HK-2 (cell line): ENCODE measurements at regions not wholly inside any gene's neighbourhood (a gene's known extent, or its start where the extent isn't known, plus 50 kb on each side); places are given as distances from the start of the nearest gene placed in this dataset.
"Not testable (repeated sequence)": the region's sequence is repeated elsewhere in the genome, so short reads cannot be mapped to it uniquely, and the experiment has no call there.

Source experiments
- DNase-seq: peaks from one replicate; pipeline ENCODE4 v3.0.0-alpha.2; 2018; ENCODE audit not compliant: unreplicated experiment

DNA sequence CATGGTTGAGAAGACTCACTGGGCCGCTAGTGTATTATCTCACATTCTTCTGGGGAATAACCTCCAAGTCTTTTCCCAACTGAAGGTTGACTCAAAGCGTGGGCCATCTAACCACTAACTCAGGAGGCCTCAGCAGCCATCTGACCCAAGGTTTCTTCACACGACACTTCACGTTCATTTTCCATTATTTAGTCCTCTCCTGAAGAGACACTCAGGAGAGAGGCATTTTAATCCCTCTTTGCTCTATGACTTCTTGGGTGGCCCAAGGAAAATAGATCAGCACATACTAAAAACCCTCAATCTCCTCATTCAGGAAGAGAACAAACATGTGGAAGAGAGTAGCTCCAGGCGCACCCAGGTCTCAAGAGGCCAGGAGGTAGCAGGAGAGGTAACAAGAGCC is 252.8 kb upstream of the FOXF1 start:
- DNase-seq: no peak

DNA sequence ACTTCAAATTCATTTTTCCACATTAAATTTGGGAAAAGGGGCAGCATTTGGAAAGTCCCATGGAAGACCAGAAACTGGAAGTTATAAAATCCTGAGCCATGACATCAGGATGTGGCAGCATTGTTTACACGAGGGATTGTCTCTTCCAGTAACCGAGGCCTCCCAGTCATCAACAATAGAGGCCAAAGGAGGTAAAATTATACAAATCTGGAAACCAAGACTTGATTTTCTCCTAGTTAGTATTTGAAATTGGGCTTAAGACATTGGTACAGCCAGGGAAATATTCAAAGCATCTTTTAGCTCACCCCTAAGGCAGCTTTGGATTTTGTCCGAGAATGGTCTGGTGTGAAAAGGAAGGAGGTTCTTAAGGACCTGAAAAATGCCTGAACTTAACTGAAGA is 251.6 kb upstream of the FOXF1 start:
- no peak for DNase-seq

DNA sequence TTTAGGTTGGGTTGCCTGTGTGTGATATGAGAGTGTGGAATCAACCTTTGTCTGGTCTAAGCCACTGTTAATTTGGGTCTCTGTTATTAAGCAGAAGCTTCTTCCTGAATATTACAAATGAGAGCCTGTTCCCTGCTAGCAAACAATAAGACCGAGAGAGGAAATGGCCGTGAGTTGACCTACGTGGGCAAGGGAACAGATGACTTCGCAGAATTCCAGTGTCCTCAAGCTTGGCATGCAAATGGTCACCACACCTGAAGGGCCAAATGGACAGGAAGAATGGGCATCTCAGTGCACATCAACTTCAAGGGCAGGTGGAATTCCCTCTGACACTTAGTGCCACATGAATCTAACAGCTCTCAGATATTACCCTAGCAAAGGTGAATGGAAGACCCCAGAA is 250.8 kb upstream of the FOXF1 start:
- DNase-seq: no peak

DNA sequence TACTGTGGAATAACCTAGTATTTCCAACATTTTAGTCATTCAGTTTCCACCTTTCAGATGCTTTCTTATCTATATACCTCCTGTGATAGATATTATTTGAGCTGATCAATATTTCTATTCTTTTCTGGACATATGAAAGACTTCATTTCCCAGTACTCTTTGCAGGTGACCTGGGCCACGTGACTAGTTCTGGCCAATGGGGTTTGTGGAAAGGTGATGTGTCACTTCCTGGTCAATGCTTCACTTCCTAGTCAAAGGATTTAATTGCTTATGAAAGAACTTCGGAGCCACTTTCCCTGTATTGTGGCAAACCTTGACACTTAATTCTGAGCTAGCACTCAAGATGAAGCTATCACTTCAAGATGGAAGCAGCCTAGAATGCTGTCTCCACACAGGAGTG is 248.9 kb upstream of the FOXF1 start:
- DNase-seq: no peak

DNA sequence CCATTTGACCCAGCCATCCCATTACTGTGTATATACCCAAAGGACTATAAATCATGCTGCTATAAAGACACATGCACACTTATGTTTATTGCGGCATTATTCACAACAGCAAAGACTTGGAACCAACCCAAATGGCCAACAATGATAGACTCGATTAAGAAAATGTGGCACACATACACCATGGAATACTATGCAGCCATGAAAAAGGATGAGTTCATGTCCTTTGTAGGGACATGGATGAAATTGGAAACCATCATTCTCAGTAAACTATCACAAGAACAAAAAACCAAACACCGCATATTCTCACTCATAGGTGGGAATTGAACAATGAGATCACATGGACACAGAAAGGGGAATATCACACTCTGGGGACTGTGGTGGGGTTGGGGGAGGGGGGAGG is 242.7 kb upstream of the FOXF1 start:
- DNase-seq: not testable (repeated sequence)

DNA sequence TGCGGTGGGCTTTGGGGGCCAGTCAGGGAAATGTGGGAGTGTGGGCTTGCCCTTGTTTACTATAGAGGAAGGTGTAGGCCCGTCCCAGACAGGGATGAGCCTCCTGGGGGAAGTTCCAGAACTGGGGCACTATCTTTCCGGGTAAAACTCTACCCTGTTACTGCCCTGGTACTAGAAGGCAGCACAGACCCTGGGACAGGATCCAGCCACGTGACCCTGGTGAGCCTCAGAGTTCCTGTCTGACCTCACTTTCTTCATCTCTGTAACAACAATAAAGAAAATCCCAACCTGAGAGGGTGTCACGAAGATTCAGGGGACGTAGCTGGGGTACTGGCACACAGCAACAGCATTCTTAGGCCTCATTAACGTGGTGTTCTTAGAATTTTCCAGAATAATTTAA is 239.6 kb upstream of the FOXF1 start:
- DNase-seq: no peak

DNA sequence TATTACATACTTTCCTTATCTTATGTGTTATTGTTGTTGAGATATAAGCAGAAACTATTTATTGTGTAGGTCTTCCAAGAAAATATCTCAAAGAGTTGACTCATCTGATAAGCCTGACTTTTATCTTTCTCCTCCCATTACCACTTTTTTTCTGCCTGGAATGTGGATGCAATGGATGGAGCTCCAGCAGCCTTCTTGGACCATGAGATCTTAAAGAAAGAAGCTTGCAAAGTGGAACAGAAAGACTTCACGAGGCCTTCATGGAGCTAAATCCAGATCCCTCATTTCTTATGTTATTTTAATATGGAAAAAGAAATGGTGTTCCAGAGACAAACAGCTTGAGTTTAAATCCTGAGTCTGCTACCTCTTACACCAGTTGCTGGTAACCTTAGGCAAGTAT is 237.6 kb upstream of the FOXF1 start:
- no peak for DNase-seq

DNA sequence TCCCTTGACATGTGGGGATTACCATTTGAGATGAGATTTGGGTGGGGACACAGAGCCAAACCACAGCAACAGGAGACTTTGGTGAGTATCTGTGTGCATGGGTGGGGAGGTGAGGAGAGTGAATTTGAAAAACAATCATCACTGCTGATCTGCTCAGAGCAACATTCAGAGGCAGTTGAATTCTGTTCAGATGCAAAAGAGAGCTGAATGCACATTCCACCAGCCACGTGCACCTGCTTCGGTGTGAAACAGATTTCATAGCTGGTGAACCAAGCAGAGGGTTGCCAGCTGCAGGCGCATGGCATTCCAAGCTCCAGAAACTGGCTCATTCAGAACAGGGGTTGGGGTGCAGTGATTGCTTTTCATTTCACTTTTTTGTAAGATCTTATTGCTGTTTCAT is 233.1 kb upstream of the FOXF1 start:
- DNase-seq: no peak

DNA sequence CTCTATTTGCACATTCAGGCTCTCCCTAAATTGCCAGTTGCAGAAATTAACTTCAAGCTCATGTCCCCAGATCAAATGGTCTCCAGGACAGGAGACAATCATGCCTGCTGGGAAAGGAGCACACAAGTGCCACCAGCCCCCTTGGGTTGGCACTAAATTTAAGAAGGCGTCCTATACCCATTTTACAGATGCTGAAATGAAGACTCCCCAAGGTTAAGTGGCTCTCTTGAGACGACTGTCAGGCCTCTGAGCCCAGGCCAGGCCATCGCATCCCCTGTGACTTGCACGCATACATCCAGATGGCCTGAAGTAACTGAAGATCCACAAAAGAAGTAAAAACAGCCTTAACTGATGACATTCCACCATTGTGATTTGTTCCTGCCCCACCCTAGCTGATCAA is 232.5 kb upstream of the FOXF1 start:
- not testable (repeated sequence) for DNase-seq

DNA sequence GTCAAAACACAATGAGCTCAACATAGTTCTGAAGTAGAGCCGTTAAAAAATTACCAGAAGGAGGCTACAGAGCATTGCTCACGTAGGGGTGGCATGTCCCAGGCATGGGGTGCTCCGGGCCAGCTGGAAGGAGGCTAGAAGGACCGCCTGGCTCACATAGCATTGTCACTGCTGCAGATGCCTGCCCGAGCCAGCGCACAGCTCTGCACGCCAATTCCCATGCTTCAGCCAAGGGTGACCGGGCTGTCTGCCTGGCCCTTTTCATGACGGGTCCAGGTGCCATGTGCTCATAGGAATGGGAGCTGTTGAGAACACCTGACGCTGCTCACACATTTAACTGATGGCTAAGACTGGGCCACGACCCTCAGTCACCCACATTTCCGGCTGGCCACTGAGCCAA is 228.9 kb upstream of the FOXF1 start:
- no peak for DNase-seq

DNA sequence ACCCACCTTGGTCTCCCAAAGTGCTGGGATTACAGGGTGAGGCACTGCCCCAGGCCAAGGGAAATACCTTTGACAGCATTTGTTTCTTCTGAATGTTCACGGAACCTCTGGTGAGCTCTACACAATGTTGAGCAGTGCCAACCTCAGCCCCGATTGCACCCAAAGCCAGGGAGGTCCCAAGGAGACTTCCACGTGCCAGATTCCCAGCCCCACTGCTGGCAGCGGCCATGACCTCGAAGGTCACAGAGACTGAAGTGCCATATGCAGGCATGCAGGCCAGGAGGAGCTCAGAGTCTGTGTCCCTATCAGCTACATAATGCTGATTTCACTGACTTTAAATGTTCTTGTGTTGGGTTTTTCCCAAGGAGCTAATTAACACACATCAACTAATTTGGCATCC is 226.4 kb upstream of the FOXF1 start:
- DNase-seq: no peak

DNA sequence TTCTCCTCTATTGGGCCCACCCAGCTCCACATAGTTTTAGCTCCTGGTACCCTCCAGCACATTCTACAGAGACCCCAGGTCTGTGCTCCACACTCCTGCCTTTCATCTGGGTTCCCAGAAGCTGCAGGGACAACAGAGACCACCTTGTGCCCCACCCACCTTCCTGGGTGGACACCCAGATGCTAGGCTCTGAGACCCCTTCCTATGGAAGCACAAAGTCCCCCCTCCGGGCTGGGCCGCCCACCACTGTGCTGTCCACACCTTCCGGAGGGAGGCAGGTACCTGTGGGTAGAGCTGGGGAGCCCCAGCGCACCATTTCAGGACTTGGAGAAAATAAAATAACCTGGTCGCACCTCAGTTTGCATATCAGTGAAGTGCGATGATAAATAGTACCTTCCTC is 224.9 kb upstream of the FOXF1 start:
- no peak for DNase-seq

DNA sequence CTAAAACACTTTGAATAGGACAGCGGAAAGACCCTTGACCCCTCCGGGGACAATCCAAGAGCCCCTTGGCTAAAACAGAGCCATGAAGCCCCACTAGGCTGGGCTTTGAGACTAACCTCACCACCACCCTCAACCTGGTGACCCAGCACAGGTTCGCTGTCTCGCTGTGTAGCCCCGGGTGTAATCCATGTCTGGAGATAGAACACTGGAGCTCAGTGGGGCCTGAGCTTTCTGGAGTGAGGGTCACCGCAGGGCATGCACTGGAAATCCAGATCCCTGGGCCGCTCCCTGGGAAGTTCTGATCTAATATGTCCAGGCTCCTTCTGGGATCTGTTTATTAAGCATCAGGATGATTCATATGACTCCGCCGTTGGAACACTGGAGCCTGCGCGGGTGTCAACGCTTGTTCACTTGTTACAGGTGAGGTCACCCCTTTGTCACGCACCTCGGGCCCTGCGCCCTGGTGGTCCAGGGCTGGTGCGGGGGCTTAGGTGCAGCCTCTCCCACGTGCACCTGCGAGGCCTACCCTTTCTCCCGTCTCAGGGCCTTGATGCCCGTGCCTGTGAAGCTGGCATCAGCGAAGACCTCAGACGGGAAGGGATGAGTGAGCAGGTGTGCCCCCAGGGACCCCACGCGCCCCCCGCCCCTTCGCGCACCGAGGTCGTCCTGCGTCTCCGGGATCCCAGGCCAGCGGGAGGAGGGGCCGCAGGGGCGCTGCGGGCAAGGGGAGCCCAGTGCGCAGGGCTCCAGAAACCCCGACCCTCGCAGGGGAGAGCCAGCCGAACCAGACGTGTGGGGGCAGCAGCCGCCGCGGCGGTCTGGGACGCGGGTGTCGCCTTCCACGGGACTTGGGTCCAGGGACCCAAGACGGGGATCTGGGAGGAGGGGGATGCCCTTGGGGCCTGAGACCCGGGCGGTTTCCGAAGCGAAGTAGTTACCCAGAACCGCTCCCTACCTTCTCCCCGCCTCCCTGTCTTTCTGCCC is 224.1 kb upstream of the FOXF1 start:
- DNase-seq: no peak

DNA sequence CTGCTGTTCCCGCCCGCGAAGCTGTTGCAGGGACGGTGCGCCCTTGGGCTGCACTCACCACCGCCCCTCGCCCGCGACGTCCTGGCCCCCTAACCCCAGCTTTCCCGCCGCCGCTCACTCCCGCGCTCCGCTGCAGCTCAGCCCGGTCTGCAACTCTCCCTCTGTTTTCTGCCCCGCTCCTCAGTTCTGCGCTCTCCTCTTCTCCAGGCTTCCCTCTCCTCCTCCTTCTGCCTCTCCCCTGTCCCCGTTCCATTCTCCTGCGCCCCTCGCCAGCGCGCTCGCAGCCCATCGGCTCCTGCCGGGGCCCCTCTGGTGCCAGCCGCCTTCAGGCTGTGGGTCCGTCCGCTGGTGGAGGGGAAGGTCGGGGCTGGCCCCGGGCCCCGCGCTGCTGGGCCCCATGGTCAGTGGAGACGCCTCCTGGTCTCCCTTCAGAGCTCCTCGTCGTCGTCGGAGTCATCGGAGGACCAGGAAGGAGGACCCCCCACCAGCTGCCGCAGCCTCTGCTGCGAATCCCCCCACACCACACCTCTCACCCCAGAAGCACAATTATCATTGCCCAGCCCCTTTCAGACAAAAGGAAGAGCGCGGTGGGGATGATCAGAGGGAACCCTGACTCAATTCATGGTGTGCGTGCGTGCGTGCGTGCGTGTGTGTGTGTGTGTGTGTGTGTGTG is 223.2 kb upstream of the FOXF1 start:
- no peak for DNase-seq

DNA sequence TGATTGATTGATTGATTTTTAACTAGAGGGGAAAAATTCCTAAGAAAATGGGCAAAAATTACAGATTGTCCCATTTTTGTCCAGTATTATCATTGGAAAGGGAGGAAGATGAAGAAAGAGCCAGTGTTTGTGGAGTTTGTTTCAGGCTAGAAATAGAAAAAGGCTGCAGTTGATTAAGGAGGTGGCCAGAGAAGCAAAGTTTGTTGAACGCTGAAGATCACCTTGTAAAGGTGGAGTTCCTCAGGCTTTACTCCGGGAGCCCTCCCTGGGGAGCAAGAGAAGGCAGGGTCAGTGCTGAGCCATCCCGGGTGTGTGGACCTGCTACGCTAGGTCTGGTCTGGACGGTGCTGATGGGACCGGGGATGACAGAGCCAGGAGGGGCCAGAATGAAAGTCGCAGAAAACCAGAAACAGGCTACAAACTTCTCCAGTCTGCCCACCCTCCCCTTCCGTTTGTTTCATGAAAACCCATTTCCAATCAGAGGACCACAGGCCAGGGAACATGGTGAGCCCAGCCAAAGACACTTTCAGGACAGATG is 222.6 kb upstream of the FOXF1 start:
- DNase-seq: no peak

DNA sequence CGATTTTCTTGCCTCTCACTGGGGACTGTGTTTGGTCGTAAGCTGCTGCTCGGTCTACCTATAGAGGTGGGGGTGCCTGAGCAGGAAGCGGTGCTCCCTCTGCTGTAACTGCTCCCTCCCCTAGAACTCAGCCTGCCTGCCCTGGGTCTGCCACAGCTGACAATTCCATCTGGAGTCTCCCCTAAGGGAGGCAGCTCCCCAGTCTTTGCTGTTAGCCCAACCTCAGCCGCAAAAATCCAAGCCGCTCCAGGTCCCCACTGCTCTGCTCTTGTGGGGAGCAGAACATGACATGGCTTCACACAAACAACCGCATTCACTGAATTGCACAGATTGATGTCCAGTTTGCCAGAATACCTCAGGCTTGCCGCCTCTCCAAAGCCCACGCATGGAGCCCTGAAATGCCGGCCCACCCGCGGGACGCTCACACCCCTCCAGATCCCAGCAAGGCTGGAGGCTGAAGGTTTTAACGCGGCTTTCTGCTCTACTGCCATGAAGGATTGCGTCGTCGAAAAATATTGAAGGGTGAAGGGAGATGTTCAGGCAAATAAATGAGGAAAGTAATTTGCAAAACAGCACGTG is 221.5 kb upstream of the FOXF1 start:
- DNase-seq: no peak

DNA sequence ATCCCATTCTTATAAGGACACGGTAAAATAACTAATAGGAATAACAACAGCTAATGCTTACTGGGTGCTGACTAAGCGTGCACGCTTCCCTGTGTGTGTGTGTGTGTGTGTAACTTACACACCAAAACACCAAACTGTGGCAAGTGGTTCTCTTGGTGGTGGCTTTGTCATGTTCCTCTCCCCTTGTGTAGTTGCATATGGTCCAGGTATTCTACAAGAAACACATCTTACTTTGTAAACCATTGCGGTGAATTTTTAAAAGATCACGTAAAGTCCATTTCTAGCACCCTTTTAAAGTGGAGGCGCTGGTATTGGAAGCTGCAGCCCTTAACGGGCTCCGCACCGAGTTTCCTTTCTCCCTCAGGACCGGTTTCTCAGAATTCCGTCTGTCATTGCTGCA is 221.0 kb upstream of the FOXF1 start:
- no peak for DNase-seq

DNA sequence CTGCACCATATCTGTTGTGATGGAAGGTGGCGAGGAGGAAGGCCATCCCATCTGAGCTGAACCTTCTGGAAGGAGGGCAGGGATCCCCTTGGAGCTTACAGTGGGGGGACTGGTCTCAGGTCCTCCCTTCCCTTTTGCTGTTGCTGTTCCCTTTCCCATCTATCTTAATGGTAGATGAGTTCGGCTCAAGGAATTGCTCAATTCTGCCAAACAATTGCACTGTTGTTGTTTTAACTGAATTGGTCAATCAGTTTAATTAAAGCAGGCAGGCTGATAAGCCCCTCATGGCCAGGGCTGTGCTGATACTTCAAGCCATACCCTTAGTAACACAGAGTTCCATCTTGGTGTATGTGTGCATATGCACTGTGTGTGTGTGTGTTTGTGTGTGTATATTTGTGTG is 220.4 kb upstream of the FOXF1 start:
- DNase-seq: no peak

DNA sequence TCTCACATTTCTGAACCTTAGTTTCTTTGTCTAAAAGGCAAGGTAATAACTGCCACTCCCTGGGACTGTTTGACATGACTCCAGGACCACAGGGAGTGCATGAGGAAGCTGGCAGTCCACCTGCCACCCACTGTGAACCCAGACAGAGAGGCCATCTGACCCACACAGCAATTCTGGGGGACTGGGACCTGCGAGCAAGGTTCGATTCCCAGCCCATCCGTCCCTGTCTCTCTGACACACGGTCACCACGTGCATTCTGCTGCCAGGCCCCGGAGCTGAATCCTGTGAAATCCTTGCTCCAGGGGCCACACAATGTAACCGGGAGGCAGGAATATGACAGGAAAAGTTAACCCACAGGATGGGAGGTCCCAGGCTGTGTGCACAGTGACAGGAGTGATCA is 218.8 kb upstream of the FOXF1 start:
- DNase-seq: no peak

DNA sequence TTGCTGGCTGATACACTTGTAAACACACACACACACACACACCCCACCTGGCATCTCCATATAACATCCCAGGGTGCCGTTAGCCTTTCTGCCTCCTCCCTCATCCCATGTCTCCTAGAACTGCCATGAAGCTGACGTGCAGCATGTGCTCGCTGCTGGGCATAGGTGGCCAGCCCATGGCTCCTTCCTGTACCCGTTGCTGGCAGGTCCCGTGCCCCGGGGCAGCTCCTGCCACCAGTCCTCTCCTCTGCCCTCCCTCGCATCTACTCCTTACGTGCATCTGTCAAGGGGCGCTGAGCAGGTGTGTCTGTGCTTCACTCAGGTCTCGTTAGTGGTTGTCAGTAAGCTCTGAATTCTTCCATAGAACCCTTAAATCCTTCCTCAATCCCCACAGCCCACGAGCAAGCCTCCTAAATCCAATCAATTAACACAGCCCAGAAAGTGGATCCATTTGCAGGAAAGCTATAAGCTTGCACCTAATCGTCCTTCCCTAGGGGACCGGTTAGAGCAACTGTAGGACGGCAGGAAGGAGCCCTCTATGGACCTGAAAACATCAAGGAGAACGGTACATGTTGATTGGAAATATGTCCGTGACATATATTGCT is 218.1 kb upstream of the FOXF1 start:
- no peak for DNase-seq

DNA sequence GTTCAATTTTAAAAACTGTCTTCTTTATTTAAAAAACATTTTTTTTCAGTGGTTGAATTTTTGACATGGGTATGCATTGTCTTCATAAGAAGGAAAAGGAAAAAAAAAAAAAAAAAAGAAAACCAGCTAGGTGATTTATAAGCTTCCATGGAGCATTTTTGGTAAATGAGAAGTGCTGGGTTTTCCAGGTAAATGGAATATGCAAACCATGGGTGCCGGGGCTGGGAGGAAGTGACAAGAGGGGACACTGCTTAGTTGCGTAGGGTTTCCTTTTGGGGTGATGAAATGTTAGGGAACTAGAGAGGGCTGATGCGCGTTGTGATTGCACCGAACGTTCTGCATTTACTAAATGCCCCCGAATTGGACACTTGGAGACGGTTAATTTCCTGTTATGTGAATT is 217.4 kb upstream of the FOXF1 start:
- DNase-seq: no peak

DNA sequence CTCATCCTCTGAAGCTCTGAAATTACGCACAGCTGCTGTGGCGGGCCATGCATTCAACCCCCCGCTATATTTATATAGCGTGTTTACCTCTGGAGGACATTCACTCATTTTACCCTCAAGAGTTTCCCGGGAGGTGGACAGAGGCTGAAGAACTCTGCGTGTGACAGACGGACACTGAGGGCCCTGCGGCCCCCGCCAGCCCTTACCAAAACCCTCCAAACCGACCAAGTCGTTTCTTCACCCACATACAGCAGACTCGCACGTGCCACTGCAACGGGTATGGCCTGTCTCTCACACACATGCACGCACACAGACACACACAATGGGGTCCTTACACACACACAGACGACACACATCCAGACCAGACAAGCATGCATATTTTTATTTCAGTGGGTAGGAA is 216.4 kb upstream of the FOXF1 start:
- DNase-seq: no peak
